ENCODE measurements at regions not wholly inside any gene's neighbourhood (a gene's known extent, or its start where the extent isn't known, plus 50 kb on each side); places are given as distances from the start of the nearest gene placed in this dataset.

DNA sequence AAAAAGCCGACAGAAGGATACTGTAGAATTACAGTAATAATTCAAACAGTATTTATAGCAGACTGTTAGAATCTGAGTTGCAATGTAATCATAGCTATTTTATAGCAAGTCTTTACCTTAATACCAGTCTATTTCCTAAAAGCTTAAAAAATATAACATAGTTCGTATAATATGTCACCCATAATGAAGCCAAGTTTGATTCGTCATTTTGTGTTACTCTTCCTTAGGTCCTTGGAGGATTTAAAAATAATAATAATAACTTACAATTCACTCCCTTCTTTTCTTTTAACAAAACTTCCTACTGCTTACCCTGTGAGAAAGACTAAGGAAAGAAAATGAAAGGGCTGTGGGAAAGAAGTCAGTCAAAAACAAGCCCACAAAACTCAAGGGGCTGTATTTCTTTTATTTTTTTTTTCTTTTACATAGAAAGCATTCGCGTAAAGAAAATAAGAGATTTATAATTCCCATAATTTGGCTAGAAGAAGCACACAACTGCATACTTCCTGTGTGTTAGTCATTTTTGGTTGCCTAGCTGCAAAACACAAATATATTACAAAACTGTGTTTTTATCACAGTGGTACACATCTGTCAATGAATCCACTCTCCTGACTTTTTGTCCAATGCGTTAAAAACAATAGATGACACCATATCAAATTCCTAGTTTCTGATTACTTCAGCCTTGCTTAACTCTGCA, 187.2 kb upstream of the CELF2 start:
- H3K4me2 ChIP-seq (ENCODE audit: insufficient read depth, low read length) = peak overlapping the region; percentile 62
- H2AFZ ChIP-seq (ENCODE audit: low read depth, low read length) = no peak overlapping the region
- TF ChIP-seq JUN (IDR thresholded peaks at IDR 0.05; ENCODE audit: borderline replicate concordance, insufficient read depth, insufficient read length, low read depth) = peak; percentile 86
- TF ChIP-seq FOS (IDR thresholded peaks at IDR 0.05; ENCODE audit: borderline replicate concordance, insufficient read depth, low read length) = no peak
- H3K9me1 ChIP-seq (replicated peaks; ENCODE audit: control insufficient read depth, extremely low read depth, insufficient read depth, low read length) = no peaks in the 10 kb centered on the region
- H4K20me1 ChIP-seq (replicated peaks; ENCODE audit: control insufficient read depth, extremely low read depth, insufficient read depth, low read length) = no peaks in the 10 kb centered on the region
- intact Hi-C loops (cut with micrococcal nuclease) (loop anchor here (1.0 to 5.0 kb wide), 6 partner anchors 33 to 333 kb away; no protein-coding TSS in a partner anchor), dilution Hi-C loops (cut with MboI; ENCODE audit: extremely low pct_ligation_motif_present, low sequenced_read_pairs) (no loop called here)
- no peaks in the 10 kb centered on the region for H3K9me3 ChIP-seq (replicated peaks; ENCODE audit: control insufficient read depth, insufficient read depth, low read length)
- BruUV-seq (replicated peaks) = TSS peak; percentile 65
- peaks cover 29% of the 10 kb centered on the region for H3K4me1 ChIP-seq (ENCODE audit: control insufficient read depth, extremely low read depth, insufficient read depth, low read length)
- H3K27ac ChIP-seq (ENCODE audit: insufficient read depth, low read depth, low read length) = peak overlapping the region; percentile 98
- ChIA-PET POLR2A (interaction anchor here (0.5 to 2.1 kb wide), 4 partner anchors 34 to 205 kb away, joined by 3 to 9 read pairs (median 5); no protein-coding TSS in a partner anchor), CTCF (interaction anchor here (0.6 to 2.7 kb wide), 10 partner anchors 25 to 205 kb away, joined by 3 to 11 read pairs (median 6); no protein-coding TSS in a partner anchor)
- DNase-seq (ENCODE audit: low read depth, low spot score) (peak; percentile 93), FAIRE-seq (peak; percentile 62)
- H3K27me3 ChIP-seq (ENCODE audit: control insufficient read depth in 2 of 2, insufficient read depth in 2 of 2, low read length in 2 of 2) = no peaks in the 10 kb centered on the region
- H3K4me3 ChIP-seq (replicated peaks in 1 of 3; ENCODE audit: insufficient read depth in 1 of 3, low read depth in 1 of 3, low read length in 3 of 3) = peak overlapping the region in 1 of 3 experiments; percentile 43
- peak overlapping the region; percentile 92 for H3K9ac ChIP-seq (replicated peaks; ENCODE audit: extremely low read depth, insufficient read depth, low read length)
- no peaks in the 10 kb centered on the region for H3K36me3 ChIP-seq (ENCODE audit: control insufficient read depth in 2 of 2, extremely low read depth in 1 of 2, insufficient read depth in 2 of 2, low read length in 2 of 2)
- no peaks in the 10 kb centered on the region for H3K79me2 ChIP-seq (ENCODE audit: control insufficient read depth, insufficient read depth, low read length)

DNA sequence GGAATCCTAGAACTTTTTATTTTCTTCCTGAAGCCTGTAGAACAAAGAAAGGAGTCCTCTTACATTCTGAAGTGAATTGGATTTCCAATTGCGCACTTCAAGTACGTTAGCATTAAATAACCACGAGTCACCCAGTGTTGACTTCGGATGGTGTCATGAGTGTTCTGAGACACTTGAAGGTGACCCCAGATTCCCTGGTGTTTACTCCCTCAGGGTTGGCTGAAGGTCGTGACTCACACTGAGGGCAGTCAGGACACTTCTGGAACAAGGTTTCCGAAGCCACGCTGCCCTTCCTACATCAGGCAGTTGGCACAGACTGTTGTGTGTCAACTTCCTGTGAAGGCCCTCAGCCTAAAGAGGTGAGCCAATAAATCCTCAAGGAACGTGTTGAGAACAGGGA, 186.6 kb upstream of the CELF2 start:
- Histone ChIP-seq H3K79me2 (ENCODE audit: control insufficient read depth, insufficient read depth, low read length) (no peaks in the 10 kb centered on the region), H3K4me3 (replicated peaks in 1 of 3; ENCODE audit: insufficient read depth in 1 of 3, low read depth in 1 of 3, low read length in 3 of 3) (peak overlapping the region in 1 of 3 experiments; percentile 2), H3K36me3 (ENCODE audit: control insufficient read depth in 2 of 2, extremely low read depth in 1 of 2, insufficient read depth in 2 of 2, low read length in 2 of 2) (no peaks in the 10 kb centered on the region), H3K4me2 (ENCODE audit: insufficient read depth, low read length) (peak overlapping the region; percentile 62), H3K4me1 (ENCODE audit: control insufficient read depth, extremely low read depth, insufficient read depth, low read length) (peaks cover 23% of the 10 kb centered on the region), H3K9me1 (replicated peaks; ENCODE audit: control insufficient read depth, extremely low read depth, insufficient read depth, low read length) (no peaks in the 10 kb centered on the region), H3K27me3 (ENCODE audit: control insufficient read depth in 2 of 2, insufficient read depth in 2 of 2, low read length in 2 of 2) (no peaks in the 10 kb centered on the region), H3K27ac (ENCODE audit: insufficient read depth, low read depth, low read length) (peak overlapping the region; percentile 98), H4K20me1 (replicated peaks; ENCODE audit: control insufficient read depth, extremely low read depth, insufficient read depth, low read length) (no peaks in the 10 kb centered on the region), H2AFZ (ENCODE audit: low read depth, low read length) (peak overlapping the region; percentile 7), H3K9me3 (replicated peaks; ENCODE audit: control insufficient read depth, insufficient read depth, low read length) (no peaks in the 10 kb centered on the region), H3K9ac (replicated peaks; ENCODE audit: extremely low read depth, insufficient read depth, low read length) (peak overlapping the region; percentile 92)
- peak; percentile 92 for FAIRE-seq
- DNase-seq (ENCODE audit: low read depth, low spot score) = peak; percentile 96
- peak; percentile 98 for TF ChIP-seq FOS (IDR thresholded peaks at IDR 0.05; ENCODE audit: borderline replicate concordance, insufficient read depth, low read length)
- no peak for TF ChIP-seq EZH2 (IDR thresholded peaks at IDR 0.05; ENCODE audit: borderline replicate concordance, low read depth, low read length, severe bottlenecking)
- TF ChIP-seq, protein P1, sequence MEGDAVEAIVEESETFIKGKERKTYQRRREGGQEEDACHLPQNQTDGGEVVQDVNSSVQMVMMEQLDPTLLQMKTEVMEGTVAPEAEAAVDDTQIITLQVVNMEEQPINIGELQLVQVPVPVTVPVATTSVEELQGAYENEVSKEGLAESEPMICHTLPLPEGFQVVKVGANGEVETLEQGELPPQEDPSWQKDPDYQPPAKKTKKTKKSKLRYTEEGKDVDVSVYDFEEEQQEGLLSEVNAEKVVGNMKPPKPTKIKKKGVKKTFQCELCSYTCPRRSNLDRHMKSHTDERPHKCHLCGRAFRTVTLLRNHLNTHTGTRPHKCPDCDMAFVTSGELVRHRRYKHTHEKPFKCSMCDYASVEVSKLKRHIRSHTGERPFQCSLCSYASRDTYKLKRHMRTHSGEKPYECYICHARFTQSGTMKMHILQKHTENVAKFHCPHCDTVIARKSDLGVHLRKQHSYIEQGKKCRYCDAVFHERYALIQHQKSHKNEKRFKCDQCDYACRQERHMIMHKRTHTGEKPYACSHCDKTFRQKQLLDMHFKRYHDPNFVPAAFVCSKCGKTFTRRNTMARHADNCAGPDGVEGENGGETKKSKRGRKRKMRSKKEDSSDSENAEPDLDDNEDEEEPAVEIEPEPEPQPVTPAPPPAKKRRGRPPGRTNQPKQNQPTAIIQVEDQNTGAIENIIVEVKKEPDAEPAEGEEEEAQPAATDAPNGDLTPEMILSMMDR (IDR thresholded peaks at IDR 0.05; ENCODE audit: extremely low read depth in 1 of 2, insufficient read depth in 1 of 2, low read depth in 1 of 2, low read length in 2 of 2) = no peak
- TF ChIP-seq, protein P2, sequence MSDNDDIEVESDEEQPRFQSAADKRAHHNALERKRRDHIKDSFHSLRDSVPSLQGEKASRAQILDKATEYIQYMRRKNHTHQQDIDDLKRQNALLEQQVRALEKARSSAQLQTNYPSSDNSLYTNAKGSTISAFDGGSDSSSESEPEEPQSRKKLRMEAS (IDR thresholded peaks at IDR 0.05; ENCODE audit: insufficient read depth, insufficient read length) = peak; percentile 61
- TF ChIP-seq POLR2A (IDR thresholded peaks at IDR 0.05; ENCODE audit: low read depth, low read length) = no peak
- peak; percentile 91 for TF ChIP-seq JUN (IDR thresholded peaks at IDR 0.05; ENCODE audit: borderline replicate concordance, insufficient read depth, insufficient read length, low read depth)
- peak; percentile 86 for TF ChIP-seq POLR2AphosphoS5 (IDR thresholded peaks at IDR 0.05; ENCODE audit: insufficient read depth, low read depth, low read length)
- TF ChIP-seq MYC (IDR thresholded peaks at IDR 0.05; ENCODE audit: low read depth, low read length) = peak; percentile 35
- TF ChIP-seq GATA2 (IDR thresholded peaks at IDR 0.05; ENCODE audit: insufficient read depth, insufficient read length, low read depth, low read length) = peak; percentile 55
- POLR2A ChIA-PET = interaction anchor here (1.3 to 2.1 kb wide), 2 partner anchors 38 to 204 kb away, joined by 4 to 9 read pairs; no protein-coding TSS in a partner anchor
- BruUV-seq (replicated peaks) = TSS peak; percentile 87
- dilution Hi-C loops (cut with MboI; ENCODE audit: extremely low pct_ligation_motif_present, low sequenced_read_pairs) (no loop called here), intact Hi-C loops (cut with micrococcal nuclease) (loop anchor here (1.0 to 5.0 kb wide), 4 partner anchors 46 to 334 kb away; partner anchors contain the start of gene CELF2)
- CTCF ChIA-PET = interaction anchor here (1.3 to 2.7 kb wide), 8 partner anchors 25 to 204 kb away, joined by 3 to 11 read pairs (median 7); no protein-coding TSS in a partner anchor

Measured in endothelial cell of umbilical vein (primary cell).